Renal cortical epithelial cell (primary cell): ENCODE measurements at regions not wholly inside any gene's neighbourhood (a gene's known extent, or its start where the extent isn't known, plus 50 kb on each side); places are given as distances from the start of the nearest gene placed in this dataset.
"Not testable (repeated sequence)": the region's sequence is repeated elsewhere in the genome, so short reads cannot be mapped to it uniquely, and the experiment has no call there.

Experiments used
- DNase-seq: peaks from one replicate; pipeline ENCODE4 v3.0.0-alpha.2; 2011; ENCODE audit warnings: low read depth

DNA sequence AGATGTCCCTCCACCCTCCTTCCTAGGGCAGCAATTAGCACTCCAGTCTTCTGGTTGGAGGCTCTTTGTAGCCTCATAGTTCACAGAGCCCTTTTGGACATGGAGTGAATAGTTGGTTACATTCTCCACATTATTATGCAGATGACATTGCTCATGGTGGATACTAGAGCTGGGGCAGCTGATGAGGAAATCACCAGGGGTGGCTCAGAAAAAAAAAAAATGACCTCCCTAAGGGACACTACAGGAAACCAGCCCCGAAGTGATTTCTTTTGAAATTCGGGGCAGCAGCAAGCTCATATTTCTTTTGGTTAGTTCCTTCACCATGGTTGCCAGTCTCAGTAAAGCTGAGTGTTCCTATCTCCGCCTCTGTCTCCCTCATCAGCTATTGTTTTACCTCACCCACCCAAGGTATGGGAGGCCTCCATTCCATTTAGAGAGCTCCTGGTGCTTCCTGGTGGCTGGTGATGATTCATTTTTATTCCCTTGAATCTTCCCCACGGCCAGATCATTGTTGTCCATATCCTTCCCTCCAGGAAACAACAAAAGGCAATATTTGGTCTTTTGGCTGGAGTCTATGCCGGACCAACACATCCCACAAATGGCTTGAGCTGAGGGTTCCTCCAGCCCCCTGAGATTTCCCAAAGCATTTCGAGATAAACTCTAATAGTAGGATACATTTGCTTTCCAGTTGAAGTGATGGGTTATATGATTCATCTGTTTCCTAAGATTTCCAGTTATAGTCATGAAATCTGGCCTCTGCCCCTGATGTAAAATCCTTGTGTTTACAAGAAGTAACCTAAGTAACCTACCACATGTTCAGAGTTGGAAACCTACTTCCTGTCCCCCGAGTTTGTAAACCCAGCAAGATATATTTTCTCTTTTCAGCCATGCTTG is 56.2 kb upstream of the NID2 start:
- peak; percentile 72 for DNase-seq

DNA sequence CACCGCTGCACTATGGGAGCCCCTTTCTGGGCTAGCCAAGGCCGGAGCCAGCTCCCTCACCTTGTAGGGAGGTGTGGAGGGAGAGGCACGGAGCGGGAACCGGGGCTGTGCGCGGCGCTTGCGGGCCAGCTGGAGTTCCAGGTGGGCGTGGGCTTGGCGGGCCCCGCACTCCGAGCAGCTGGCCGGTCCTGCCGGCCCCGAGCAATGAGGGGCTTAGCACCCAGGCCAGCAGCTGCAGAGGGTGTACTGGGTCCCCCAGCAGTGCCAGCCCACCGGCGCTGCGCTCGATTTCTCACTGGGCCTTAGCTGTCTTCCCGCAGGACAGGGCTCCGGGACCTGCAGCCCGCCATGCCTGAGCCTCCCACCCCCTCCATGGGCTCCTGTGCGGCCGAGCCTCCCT is 53.3 kb upstream of the NID2 start:
- not testable (repeated sequence) for DNase-seq

DNA sequence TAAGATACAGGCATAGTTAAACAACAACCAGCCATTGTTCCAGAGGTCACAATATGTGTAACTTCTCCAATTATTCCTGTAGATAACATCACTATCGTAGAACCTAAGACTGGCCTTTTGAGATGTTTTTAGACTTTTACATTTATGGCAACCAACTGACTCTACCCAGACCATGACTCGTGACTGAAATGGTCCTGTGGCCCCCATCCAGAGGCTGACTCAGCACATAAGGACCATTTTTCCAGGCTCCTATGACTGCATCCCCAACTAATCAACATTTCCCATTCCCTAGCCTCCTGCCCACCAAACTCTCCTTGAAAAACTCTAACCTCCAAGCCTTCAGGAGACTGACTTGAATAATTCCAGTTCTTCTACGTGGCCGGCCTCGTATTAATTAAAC is 52.6 kb upstream of the NID2 start:
- DNase-seq: no peak

DNA sequence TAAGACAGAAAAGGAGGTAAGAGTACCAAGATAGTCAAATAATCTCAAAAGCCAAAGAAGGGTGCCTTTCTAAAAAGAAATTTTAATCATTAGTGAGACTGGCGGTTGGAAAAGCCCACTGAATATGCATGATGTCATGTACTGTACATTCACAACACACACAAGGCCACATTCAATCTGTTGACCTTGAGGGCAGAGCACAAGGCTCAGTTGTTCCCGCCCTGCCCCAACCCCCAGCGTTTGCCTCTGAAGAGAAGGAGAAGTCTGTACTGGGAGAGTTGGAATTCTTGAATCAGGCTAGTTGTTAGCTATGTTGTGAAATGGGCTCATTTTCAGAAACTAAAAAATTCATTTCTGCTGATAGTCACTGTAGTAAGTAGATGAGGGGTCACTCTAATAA is 50.2 kb upstream of the NID2 start:
- DNase-seq: peak; percentile 35
